Neuronal stem cell (in vitro differentiated cells): ENCODE measurements at regions not wholly inside any gene's neighbourhood (a gene's known extent, or its start where the extent isn't known, plus 50 kb on each side); places are given as distances from the start of the nearest gene placed in this dataset.

Experiments
- DNase-seq: peaks from one replicate; pipeline ENCODE4 v3.0.0-alpha.2; 2013; ENCODE audit warnings: low spot score
- H2AFZ ChIP-seq: one replicate; pipeline ENCODE4 v1.6.1; 2013; ENCODE audit warnings: mild to moderate bottlenecking, low read length, inconsistent platforms
- H2AK5ac ChIP-seq: 2 replicates; pipeline ENCODE4 v1.6.1; 2013; ENCODE audit warnings: low read depth, mild to moderate bottlenecking, inconsistent platforms, low read length, moderate library complexity, mixed read lengths
- H2BK120ac ChIP-seq: 2 replicates; pipeline ENCODE4 v1.6.1; 2013; ENCODE audit warnings: low read depth, mild to moderate bottlenecking, inconsistent platforms, low read length, moderate library complexity, mixed read lengths
- H2BK12ac ChIP-seq: one replicate; pipeline ENCODE4 v1.6.1; 2013; ENCODE audit warnings: low read length, inconsistent platforms
- H2BK15ac ChIP-seq: 2 replicates; pipeline ENCODE4 v1.6.1; 2013; ENCODE audit warnings: mild to moderate bottlenecking, low read length, inconsistent platforms, mixed read lengths
- H2BK5ac ChIP-seq: one replicate; pipeline ENCODE4 v1.6.1; 2013; ENCODE audit warnings: inconsistent platforms, mild to moderate bottlenecking, low read length, moderate library complexity
- H3K14ac ChIP-seq: one replicate; pipeline ENCODE4 v1.6.1; 2013; ENCODE audit warnings: low read length, inconsistent platforms
- H3K18ac ChIP-seq: 2 replicates; pipeline ENCODE4 v1.6.1; 2013; ENCODE audit warnings: low read length, inconsistent platforms
- H3K23ac ChIP-seq: 2 replicates; pipeline ENCODE4 v1.6.1; 2013; ENCODE audit warnings: low read depth, mild to moderate bottlenecking, mixed read lengths, low read length, inconsistent platforms; ENCODE audit not compliant: poor library complexity
- H3K27ac ChIP-seq: replicated peaks from 3 replicates; pipeline ENCODE4 v1.5.1; 2013; ENCODE audit warnings: low read length, inconsistent platforms
- H3K27me3 ChIP-seq, 3 experiments: 2 replicates each; pipeline ENCODE4 v1.6.1; 2013; ENCODE audit warnings: low read length in 3 of 3, mild to moderate bottlenecking in 2 of 3, inconsistent platforms in 1 of 3, low read depth in 1 of 3, mixed read lengths in 1 of 3, moderate library complexity in 1 of 3; ENCODE audit not compliant: control insufficient read depth in 3 of 3, insufficient read depth in 3 of 3
- H3K36me3 ChIP-seq, 2 donors: replicated peaks in 1 of 2; 2 replicates each; pipeline ENCODE4 v1.6.1; 2013; ENCODE audit warnings: low read length in 2 of 2; ENCODE audit not compliant: control insufficient read depth in 2 of 2, insufficient read depth in 2 of 2
- H3K4ac ChIP-seq: 2 replicates; pipeline ENCODE4 v1.6.1; 2013; ENCODE audit warnings: inconsistent platforms, mild to moderate bottlenecking, low read length, moderate library complexity
- H3K4me1 ChIP-seq, 2 donors: 1 replicate in 1 of 2; 2 replicates in 1 of 2; pipeline ENCODE4 v1.6.1; 2013; ENCODE audit warnings: low read length in 2 of 2, low read depth in 1 of 2; ENCODE audit not compliant: control insufficient read depth in 2 of 2, insufficient read depth in 1 of 2
- H3K4me2 ChIP-seq: one replicate; pipeline ENCODE4 v1.6.1; 2013; ENCODE audit warnings: mild to moderate bottlenecking, low read length, inconsistent platforms; ENCODE audit not compliant: insufficient read depth, poor library complexity, severe bottlenecking
- H3K4me3 ChIP-seq, 2 donors: 2 replicates each; pipeline ENCODE4 v1.5.1; 2013; ENCODE audit warnings: low read length in 2 of 2, mild to moderate bottlenecking in 2 of 2, inconsistent platforms in 1 of 2, moderate library complexity in 1 of 2
- H3K79me1 ChIP-seq: one replicate; pipeline ENCODE4 v1.6.1; 2013; ENCODE audit warnings: low read depth, mild to moderate bottlenecking, inconsistent platforms, low read length, moderate library complexity
- H3K9ac ChIP-seq: one replicate; pipeline ENCODE4 v1.6.1; 2013; ENCODE audit warnings: mild to moderate bottlenecking, low read depth, low read length, inconsistent platforms; ENCODE audit not compliant: poor library complexity
- H3K9me3 ChIP-seq, 2 donors: replicated peaks in 1 of 2; 2 replicates each; pipeline versions ENCODE3 to v1.6.1; 2013; ENCODE audit warnings: low read length in 2 of 2, mild to moderate bottlenecking in 2 of 2, inconsistent platforms in 1 of 2, low read depth in 1 of 2, mixed read lengths in 1 of 2, moderate library complexity in 1 of 2; ENCODE audit not compliant: control insufficient read depth in 2 of 2, insufficient read depth in 1 of 2
- H4K8ac ChIP-seq: one replicate; pipeline ENCODE4 v1.6.1; 2013; ENCODE audit warnings: low read depth, mild to moderate bottlenecking, inconsistent platforms, low read length, moderate library complexity
- H4K91ac ChIP-seq: one replicate; pipeline ENCODE4 v1.6.1; 2013; ENCODE audit warnings: low read length, low read depth, mild to moderate bottlenecking, inconsistent platforms; ENCODE audit not compliant: poor library complexity
- WGBS, 2 donors: extraction: QIAGEN DNeasy Blood & Tissue Kit; methylation state at CpG; one replicate each; pipeline ENCODE4 v1.1.7; 2013; ENCODE audit warnings: missing lambda C conversion rate in 2 of 2, mixed read lengths in 1 of 2; ENCODE audit not compliant: insufficient read length in 2 of 2, insufficient replicate concordance in 1 of 2; ENCODE audit errors: extremely low coverage in 2 of 2; 5-methylcytosine and 5-hydroxymethylcytosine counted together

GRCh38 chr5:121152411-121152810 lies 688.3 kb downstream of the PRR16 start:
- Histone ChIP-seq H3K36me3 (no peaks in the 10 kb centered on the region), H3K27ac (no peak overlapping the region), H3K79me1 (no peaks in the 10 kb centered on the region), H2AFZ (no peak overlapping the region), H3K27me3 (no peaks in the 10 kb centered on the region), H2BK12ac (no peak overlapping the region), H3K23ac (no peak overlapping the region), H3K9me3 (no peaks in the 10 kb centered on the region), H3K14ac (no peak overlapping the region), H3K4me2 (no peak overlapping the region), H2BK5ac (no peak overlapping the region), H3K18ac (no peak overlapping the region), H4K8ac (no peak overlapping the region), H3K9ac (no peak overlapping the region), H2AK5ac (no peak overlapping the region), H3K4me1 (no peaks in the 10 kb centered on the region), H3K4me3 (no peak overlapping the region), H2BK15ac (no peak overlapping the region), H4K91ac (no peak overlapping the region), H2BK120ac (no peak overlapping the region), H3K4ac (no peak overlapping the region)
- DNase-seq, result no peak

- H3K23ac ChIP-seq, result no peak overlapping the region
- no peak overlapping the region for H2BK15ac ChIP-seq
- H4K91ac ChIP-seq, result no peak overlapping the region
- H3K4ac ChIP-seq, result no peak overlapping the region
- H3K9ac ChIP-seq, result no peak overlapping the region
- H4K8ac ChIP-seq, result no peak overlapping the region
- no peak overlapping the region for H2AFZ ChIP-seq
- no peak for DNase-seq
- no peaks in the 10 kb centered on the region for H3K9me3 ChIP-seq
- H2BK120ac ChIP-seq, result no peak overlapping the region
- no peak overlapping the region for H2BK5ac ChIP-seq
- no peak overlapping the region for H3K27ac ChIP-seq
- WGBS, 2 donors, result no CpG with 5 or more reads among the region's 1 CpG
- H3K36me3 ChIP-seq, result no peaks in the 10 kb centered on the region
- H3K79me1 ChIP-seq, result no peaks in the 10 kb centered on the region
- H3K14ac ChIP-seq, result no peak overlapping the region
- no peak overlapping the region for H2BK12ac ChIP-seq
- H3K27me3 ChIP-seq, result no peaks in the 10 kb centered on the region
- no peak overlapping the region for H3K4me2 ChIP-seq
- no peaks in the 10 kb centered on the region for H3K4me1 ChIP-seq
- H3K18ac ChIP-seq, result no peak overlapping the region
- no peak overlapping the region for H2AK5ac ChIP-seq
- no peak overlapping the region for H3K4me3 ChIP-seq
These were observed 692.5 kb downstream of the PRR16 start for GRCh38 chr5:121156565-121156964.

- H3K9me3 ChIP-seq, result no peaks in the 10 kb centered on the region
- no peak for DNase-seq
These were observed 693.2 kb upstream of the FTMT start for GRCh38 chr5:121158451-121158850.

DNA sequence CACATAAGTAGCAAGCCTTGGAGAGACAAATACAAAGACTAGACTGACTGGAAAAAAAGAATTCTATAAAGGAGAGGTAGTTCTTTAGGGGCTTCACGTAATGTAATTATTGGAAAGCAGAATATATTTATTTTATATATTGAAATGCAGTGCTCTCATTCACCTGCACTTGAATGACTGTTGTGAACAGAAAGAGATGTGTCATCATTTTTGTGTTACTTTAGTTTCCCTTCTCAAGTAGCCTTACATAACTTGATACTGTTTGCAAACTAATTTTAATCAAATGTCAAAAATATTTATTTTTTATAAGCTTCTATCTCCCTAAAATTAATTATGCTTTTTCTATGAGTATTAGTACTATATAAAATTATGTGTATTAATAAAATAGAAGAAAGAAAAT lies 691.1 kb upstream of the FTMT start:
- no peak overlapping the region for H3K14ac ChIP-seq
- H2AK5ac ChIP-seq, result no peak overlapping the region
- no CpG with 5 or more reads among the region's 1 CpG for WGBS, 2 donors
- no peak overlapping the region for H3K4me2 ChIP-seq
- no peak overlapping the region for H2BK15ac ChIP-seq
- no peaks in the 10 kb centered on the region for H3K4me1 ChIP-seq
- H2BK120ac ChIP-seq, result no peak overlapping the region
- H3K9ac ChIP-seq, result no peak overlapping the region
- H3K9me3 ChIP-seq, result no peaks in the 10 kb centered on the region
- H2AFZ ChIP-seq, result no peak overlapping the region
- H3K27me3 ChIP-seq, result no peaks in the 10 kb centered on the region
- no peak overlapping the region for H3K23ac ChIP-seq
- no peak overlapping the region for H3K4ac ChIP-seq
- H3K18ac ChIP-seq, result no peak overlapping the region
- no peak overlapping the region for H2BK12ac ChIP-seq
- H3K27ac ChIP-seq, result no peak overlapping the region
- DNase-seq, result no peak
- no peak overlapping the region for H3K4me3 ChIP-seq
- H3K36me3 ChIP-seq, result no peaks in the 10 kb centered on the region
- no peak overlapping the region for H2BK5ac ChIP-seq
- H4K8ac ChIP-seq, result no peak overlapping the region
- H3K79me1 ChIP-seq, result no peaks in the 10 kb centered on the region
- H4K91ac ChIP-seq, result no peak overlapping the region

More at GRCh38 chr5:121158451-121158850, 693.2 kb upstream of the FTMT start:
- no peaks in the 10 kb centered on the region for H3K36me3 ChIP-seq
- no peaks in the 10 kb centered on the region for H3K4me1 ChIP-seq
- H3K4me3 ChIP-seq, result no peak overlapping the region
- H3K9ac ChIP-seq, result no peak overlapping the region
- no peak overlapping the region for H4K91ac ChIP-seq
- no peak overlapping the region for H3K23ac ChIP-seq
- H3K4me2 ChIP-seq, result peak overlapping the region; percentile 11
- no peak overlapping the region for H4K8ac ChIP-seq
- H2BK5ac ChIP-seq, result no peak overlapping the region
- no peaks in the 10 kb centered on the region for H3K27me3 ChIP-seq
- no peaks in the 10 kb centered on the region for H3K79me1 ChIP-seq
- H2BK120ac ChIP-seq, result no peak overlapping the region
- H2AFZ ChIP-seq, result no peak overlapping the region
- H2BK12ac ChIP-seq, result no peak overlapping the region
- no peak overlapping the region for H2BK15ac ChIP-seq
- H2AK5ac ChIP-seq, result no peak overlapping the region
- no peak overlapping the region for H3K14ac ChIP-seq
- no peak overlapping the region for H3K18ac ChIP-seq
- no peak overlapping the region for H3K27ac ChIP-seq
- no peak overlapping the region for H3K4ac ChIP-seq
